22Rv1 (cell line): ENCODE measurements at regions not wholly inside any gene's neighbourhood (a gene's known extent, or its start where the extent isn't known, plus 50 kb on each side); places are given as distances from the start of the nearest gene placed in this dataset.

Source experiments
- H3K27ac ChIP-seq: fragments of 450-650 bp; 2 replicates; pipeline ENCODE4 v1.5.1; 2017
- CTCF ChIP-seq: fragments of 450-650 bp; IDR thresholded peaks from 2 replicates; pipeline ENCODE4 v1.5.1; 2017; ENCODE audit warnings: mild to moderate bottlenecking
- ZFX ChIP-seq: fragments of 450-650 bp; IDR thresholded peaks from 2 replicates; pipeline ENCODE4 v1.6.1; 2017; ENCODE audit warnings: antibody characterized with exemption, borderline replicate concordance

DNA sequence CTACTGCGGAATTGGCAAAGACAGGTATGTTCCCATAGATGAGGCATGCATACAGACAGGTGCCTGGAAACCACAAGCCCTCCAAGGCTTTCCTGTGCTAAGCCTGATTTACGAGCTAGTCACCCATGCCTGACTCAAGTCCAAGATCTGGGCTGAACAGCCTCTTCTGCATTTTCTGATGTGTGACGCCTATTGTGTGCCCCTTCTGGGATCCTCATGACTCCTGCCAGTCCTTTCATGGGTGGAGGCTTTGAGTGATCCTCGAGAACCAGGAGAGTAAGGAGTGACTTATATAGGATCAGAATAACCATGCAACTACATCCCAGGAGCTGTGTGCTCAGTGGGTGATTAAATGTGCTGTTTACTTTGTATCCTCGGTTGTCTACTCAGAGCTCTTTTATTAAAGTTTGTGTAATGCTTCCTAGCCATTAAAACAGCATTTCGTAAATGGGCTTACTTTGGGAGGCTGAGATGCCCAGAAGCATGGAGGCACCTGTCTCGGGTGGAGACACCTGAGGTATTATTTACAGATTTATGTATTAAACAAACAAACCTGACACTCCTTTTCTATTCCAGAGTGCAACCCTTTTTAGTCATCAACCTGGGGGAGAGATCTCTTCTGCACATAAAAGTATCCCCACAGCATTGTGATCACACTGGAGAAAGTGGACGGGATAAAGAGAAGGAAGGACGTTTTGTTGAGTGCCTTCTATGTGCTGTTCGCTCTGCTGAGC, 373.0 kb upstream of the DYNLRB2 start:
- TF ChIP-seq ZFX (no peak), CTCF (no peak)
- H3K27ac ChIP-seq, result no peak overlapping the region

- no peak for TF ChIP-seq ZFX
- no peak for TF ChIP-seq CTCF
- no peak overlapping the region for H3K27ac ChIP-seq
These were observed 374.7 kb upstream of the DYNLRB2 start for GRCh38 chr16:80166082-80166481.

DNA sequence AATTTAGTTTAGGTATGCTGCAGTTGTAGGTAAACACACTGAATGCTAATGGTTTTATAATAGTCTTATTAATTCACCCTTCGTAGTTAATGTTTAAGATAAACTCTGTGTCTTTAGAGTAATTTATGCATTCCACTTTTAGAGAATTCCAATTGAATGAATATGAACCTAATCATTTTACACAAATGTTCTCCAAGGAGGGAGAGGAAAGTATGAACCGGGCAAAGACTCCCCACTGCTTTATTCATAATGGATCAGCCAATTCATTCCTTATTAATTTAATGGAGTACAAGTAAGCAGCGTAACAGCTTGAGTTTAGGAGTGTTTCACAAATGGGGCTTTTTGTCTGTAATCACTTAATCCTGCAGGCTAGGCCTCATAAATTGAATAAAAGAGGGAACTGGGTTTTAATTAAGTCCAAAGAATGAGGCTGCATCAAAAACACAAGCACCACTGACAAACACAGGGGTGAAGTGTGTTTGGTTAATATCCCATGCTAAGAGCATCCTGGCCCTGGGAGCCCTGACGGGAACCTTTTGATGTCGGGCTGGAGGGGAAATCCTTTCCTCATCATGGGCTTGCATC, 375.7 kb upstream of the DYNLRB2 start:
- no peak overlapping the region for H3K27ac ChIP-seq
- no peak for TF ChIP-seq CTCF
- TF ChIP-seq ZFX, result no peak

- no peak for TF ChIP-seq CTCF
- no peak for TF ChIP-seq ZFX
- H3K27ac ChIP-seq, result no peak overlapping the region
These were observed 377.5 kb upstream of the DYNLRB2 start for GRCh38 chr16:80163339-80163738.

- TF ChIP-seq ZFX (no peak), CTCF (no peak)
- no peak overlapping the region for H3K27ac ChIP-seq
These were observed 378.7 kb upstream of the DYNLRB2 start for GRCh38 chr16:80161799-80162739.

GRCh38 chr16:80158766-80159165, 382.0 kb upstream of the DYNLRB2 start:
- TF ChIP-seq ZFX, result no peak
- no peak for TF ChIP-seq CTCF
- H3K27ac ChIP-seq, result no peak overlapping the region

- H3K27ac ChIP-seq, result no peak overlapping the region
- no peak for TF ChIP-seq ZFX
- no peak for TF ChIP-seq CTCF
These were observed 389.1 kb upstream of the DYNLRB2 start for GRCh38 chr16:80151722-80152111.
